ENCODE measurements at regions not wholly inside any gene's neighbourhood (a gene's known extent, or its start where the extent isn't known, plus 50 kb on each side); places are given as distances from the start of the nearest gene placed in this dataset.

- Histone ChIP-seq H2AK5ac (ENCODE audit: insufficient read length, low read length) (no peak overlapping the region), H3K18ac (ENCODE audit: insufficient read length, low read depth, low read length) (no peak overlapping the region), H2BK15ac (ENCODE audit: low read depth, low read length) (no peak overlapping the region), H3K27ac (ENCODE audit: insufficient read length, low read depth, low read length) (no peak overlapping the region), H3K23ac (ENCODE audit: insufficient read length, low read depth, low read length) (no peak overlapping the region), H3K9ac (ENCODE audit: extremely low read depth, insufficient read length, low read length) (no peak overlapping the region), H2BK20ac (ENCODE audit: low read depth, low read length, poor library complexity, severe bottlenecking) (no peak overlapping the region), H3K9me3 (ENCODE audit: control insufficient read depth, low read depth, low read length) (no peaks in the 10 kb centered on the region), H3K4ac (ENCODE audit: low read depth, low read length) (no peak overlapping the region), H3K23me2 (ENCODE audit: insufficient read length, low read depth, low read length, poor library complexity, severe bottlenecking) (no peaks in the 10 kb centered on the region), H3T11ph (ENCODE audit: low read length) (no peak overlapping the region), H3K4me1 (ENCODE audit: insufficient read depth, low read length) (no peaks in the 10 kb centered on the region), H3K27me3 (ENCODE audit: insufficient read depth, low read length) (no peaks in the 10 kb centered on the region), H3K79me1 (ENCODE audit: insufficient read depth, low read depth, low read length, poor library complexity, severe bottlenecking) (no peaks in the 10 kb centered on the region), H4K5ac (ENCODE audit: insufficient read length, low read depth, low read length) (no peak overlapping the region), H3K79me2 (ENCODE audit: insufficient read depth, low read length) (no peaks in the 10 kb centered on the region), H3K4me2 (ENCODE audit: insufficient read depth, insufficient read length, low read length) (no peak overlapping the region), H3K56ac (ENCODE audit: insufficient read length, low read depth, low read length) (no peak overlapping the region), H4K8ac (replicated peaks; ENCODE audit: insufficient read length, low read depth, low read length) (no peak overlapping the region), H4K91ac (ENCODE audit: insufficient read length, low read depth, low read length) (no peak overlapping the region), H3K14ac (ENCODE audit: insufficient read depth, low read length) (no peak overlapping the region), H4K20me1 (ENCODE audit: control insufficient read depth, insufficient read depth, insufficient read length) (no peaks in the 10 kb centered on the region), H2AFZ (ENCODE audit: low read length) (no peak overlapping the region), H2BK5ac (ENCODE audit: insufficient read length, low read length) (no peak overlapping the region), H2BK120ac (ENCODE audit: low read depth, low read length, poor library complexity, severe bottlenecking) (no peak overlapping the region), H2BK12ac (ENCODE audit: insufficient read length, low read depth, low read length) (no peak overlapping the region)
- Mint-ChIP-seq H3K36me3 (ENCODE audit: insufficient read depth in 1 of 3, low read depth in 3 of 3) (peaks cover 5 to 36% (median 14%) of the 10 kb centered on the region in 3 experiments; a peak in 6 of 7 replicates), H3K4me1 (peaks cover 2 to 9% of the 10 kb centered on the region in 2 experiments), H3K27me3 (ENCODE audit: low read depth) (no peaks in the 10 kb centered on the region), H3K4me3 (no peak overlapping the region), H3K27ac (no peak overlapping the region), H3K9me3 (peaks cover 14 to 25% of the 10 kb centered on the region in 2 experiments; a peak in 4 of 5 replicates)
- no peak for DNase-seq
- no peak for TF ChIP-seq CTCF (conservative IDR thresholded peaks at IDR 0.05)
Measured at GRCh38 chr13:50214514-50214913, 199.3 kb downstream of the KCNRG start.

Measured in H9 (cell line).